ENCODE measurements at regions not wholly inside any gene's neighbourhood (a gene's known extent, or its start where the extent isn't known, plus 50 kb on each side); places are given as distances from the start of the nearest gene placed in this dataset.
"Not testable (repeated sequence)": the region's sequence is repeated elsewhere in the genome, so short reads cannot be mapped to it uniquely, and the experiment has no call there.

- no peak overlapping the region for H3K4me3 ChIP-seq (ENCODE audit: low read length in 2 of 2)
- no peak overlapping the region for H3K9ac ChIP-seq (ENCODE audit: low read length in 2 of 2)
- no peak overlapping the region for H3K27ac ChIP-seq (ENCODE audit: low read length)
- no peaks in the 10 kb centered on the region for H3K27me3 ChIP-seq (ENCODE audit: control insufficient read depth in 1 of 2, insufficient read depth in 2 of 2, low read length in 2 of 2)
- H3K36me3 ChIP-seq (ENCODE audit: control insufficient read depth in 2 of 2, insufficient read depth in 2 of 2, low read length in 2 of 2), result no peaks in the 10 kb centered on the region
- H3K9me3 ChIP-seq (ENCODE audit: control insufficient read depth in 2 of 2, low read length in 2 of 2), result no peaks in the 10 kb centered on the region
- no peaks in the 10 kb centered on the region for H3K4me1 ChIP-seq (ENCODE audit: control insufficient read depth, insufficient read depth, low read length)
Measured at GRCh38 chr13:83449668-83450395, 432.4 kb downstream of the SLITRK1 start.

DNA sequence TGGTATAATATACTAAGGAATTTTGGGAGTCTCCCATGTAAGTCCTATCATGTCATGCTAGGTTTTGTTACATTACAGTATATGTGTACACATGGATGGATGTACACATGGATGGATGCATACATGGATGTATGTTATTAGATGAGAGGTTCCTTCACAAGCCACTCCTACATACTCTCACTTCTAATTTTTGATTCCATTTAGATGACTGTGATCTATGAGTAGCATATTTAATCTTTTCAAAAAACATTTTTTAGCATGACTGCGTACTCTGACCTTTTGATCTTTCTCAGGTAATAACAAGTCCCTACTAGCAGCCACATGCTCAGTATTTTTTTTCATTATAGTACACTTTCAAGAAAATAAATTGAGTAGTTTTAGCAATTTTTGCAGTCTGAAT lies 441.8 kb downstream of the SLITRK1 start:
- no peaks in the 10 kb centered on the region for H3K9me3 ChIP-seq (ENCODE audit: control insufficient read depth in 2 of 2, low read length in 2 of 2)

DNA sequence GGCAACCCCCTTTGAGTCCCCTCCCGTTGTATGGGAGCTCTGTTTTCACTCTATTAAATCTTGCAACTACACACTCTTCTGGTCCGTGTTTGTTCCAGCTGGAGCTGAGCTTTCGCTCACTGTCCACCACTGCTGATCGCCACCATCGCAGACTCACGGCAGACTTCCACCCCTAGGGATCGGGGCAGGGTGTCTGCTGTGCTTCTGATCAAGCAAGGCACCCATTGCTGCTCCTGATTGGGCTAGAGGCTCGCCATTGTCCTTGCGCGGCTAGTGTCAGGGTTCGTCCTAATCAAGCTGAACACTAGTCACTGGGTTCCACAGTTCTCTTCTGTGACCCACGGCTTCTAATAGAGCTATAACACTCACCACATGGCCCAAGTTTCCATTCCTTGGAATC lies 442.8 kb downstream of the SLITRK1 start:
- H3K9me3 ChIP-seq (ENCODE audit: control insufficient read depth in 2 of 2, low read length in 2 of 2); H3K9ac ChIP-seq (ENCODE audit: low read length in 2 of 2); H3K27me3 ChIP-seq (ENCODE audit: control insufficient read depth in 1 of 2, insufficient read depth in 2 of 2, low read length in 2 of 2): not testable (repeated sequence)

More for the DNA sequence above, 441.8 kb downstream of the SLITRK1 start:
- Histone ChIP-seq H3K4me3 (ENCODE audit: low read length in 2 of 2) (no peak overlapping the region), H3K4me1 (ENCODE audit: control insufficient read depth, insufficient read depth, low read length) (no peaks in the 10 kb centered on the region), H3K27me3 (ENCODE audit: control insufficient read depth in 1 of 2, insufficient read depth in 2 of 2, low read length in 2 of 2) (no peaks in the 10 kb centered on the region), H3K27ac (ENCODE audit: low read length) (no peak overlapping the region), H3K9ac (ENCODE audit: low read length in 2 of 2) (no peak overlapping the region), H3K36me3 (ENCODE audit: control insufficient read depth in 2 of 2, insufficient read depth in 2 of 2, low read length in 2 of 2) (no peaks in the 10 kb centered on the region)

GRCh38 chr13:83423861-83424260 lies 458.4 kb downstream of the SLITRK1 start:
- H3K27ac ChIP-seq (ENCODE audit: low read length), result no peak overlapping the region
- H3K4me3 ChIP-seq (ENCODE audit: low read length in 2 of 2), result no peak overlapping the region
- H3K27me3 ChIP-seq (ENCODE audit: control insufficient read depth in 1 of 2, insufficient read depth in 2 of 2, low read length in 2 of 2), result no peaks in the 10 kb centered on the region
- H3K4me1 ChIP-seq (ENCODE audit: control insufficient read depth, insufficient read depth, low read length), result no peaks in the 10 kb centered on the region
- no peaks in the 10 kb centered on the region for H3K36me3 ChIP-seq (ENCODE audit: control insufficient read depth in 2 of 2, insufficient read depth in 2 of 2, low read length in 2 of 2)
- H3K9me3 ChIP-seq (ENCODE audit: control insufficient read depth in 2 of 2, low read length in 2 of 2), result no peaks in the 10 kb centered on the region
- no peak overlapping the region for H3K9ac ChIP-seq (ENCODE audit: low read length in 2 of 2)

More for the DNA sequence above, 442.8 kb downstream of the SLITRK1 start:
- not testable (repeated sequence) for H3K4me1 ChIP-seq (ENCODE audit: control insufficient read depth, insufficient read depth, low read length); H3K4me3 ChIP-seq (ENCODE audit: low read length in 2 of 2); H3K36me3 ChIP-seq (ENCODE audit: control insufficient read depth in 2 of 2, insufficient read depth in 2 of 2, low read length in 2 of 2); H3K27ac ChIP-seq (ENCODE audit: low read length)

DNA sequence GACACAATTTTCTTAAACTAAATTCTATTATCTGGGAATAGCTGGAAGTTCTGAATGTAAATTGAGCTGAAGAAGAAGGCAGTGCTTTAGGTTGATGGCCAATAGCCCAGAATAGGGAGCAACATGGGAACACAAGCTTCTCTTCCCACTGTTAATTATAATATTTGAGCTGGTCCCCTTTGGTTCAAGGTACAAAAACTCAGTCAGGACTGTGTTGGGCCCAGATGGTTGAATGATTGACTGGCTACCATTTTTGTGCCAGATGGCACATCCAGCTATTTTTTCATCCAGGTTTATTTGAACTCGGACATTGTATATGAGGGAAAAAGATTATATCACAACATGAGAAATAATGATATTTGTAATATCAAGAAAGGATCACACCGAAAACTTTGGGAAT lies 458.9 kb downstream of the SLITRK1 start:
- no peaks in the 10 kb centered on the region for H3K27me3 ChIP-seq (ENCODE audit: control insufficient read depth in 1 of 2, insufficient read depth in 2 of 2, low read length in 2 of 2)
- no peak overlapping the region for H3K27ac ChIP-seq (ENCODE audit: low read length)
- no peaks in the 10 kb centered on the region for H3K36me3 ChIP-seq (ENCODE audit: control insufficient read depth in 2 of 2, insufficient read depth in 2 of 2, low read length in 2 of 2)
- H3K4me3 ChIP-seq (ENCODE audit: low read length in 2 of 2), result no peak overlapping the region
- H3K9ac ChIP-seq (ENCODE audit: low read length in 2 of 2), result no peak overlapping the region
- no peaks in the 10 kb centered on the region for H3K4me1 ChIP-seq (ENCODE audit: control insufficient read depth, insufficient read depth, low read length)
- H3K9me3 ChIP-seq (ENCODE audit: control insufficient read depth in 2 of 2, low read length in 2 of 2), result no peaks in the 10 kb centered on the region

DNA sequence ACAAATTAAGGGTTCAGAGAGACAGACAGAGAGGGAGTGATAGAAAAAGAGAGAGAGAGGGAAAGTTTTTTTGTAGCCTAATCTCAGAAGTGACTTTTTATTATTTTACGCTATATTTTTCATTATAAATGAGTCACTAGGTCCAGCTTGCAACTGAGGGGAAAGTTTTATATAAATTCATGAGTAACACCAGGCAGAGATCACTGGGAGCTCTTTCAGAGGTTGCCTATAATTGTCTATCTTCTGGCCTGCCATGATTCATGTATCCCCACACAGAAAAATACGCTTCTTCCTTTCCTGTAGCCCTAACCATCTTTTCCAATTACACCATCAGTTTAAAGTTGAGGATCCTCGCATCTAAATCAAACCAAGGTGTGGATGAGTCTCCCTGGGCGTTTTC lies 467.9 kb downstream of the SLITRK1 start:
- no peaks in the 10 kb centered on the region for H3K4me1 ChIP-seq (ENCODE audit: control insufficient read depth, insufficient read depth, low read length)
- H3K9me3 ChIP-seq (ENCODE audit: control insufficient read depth in 2 of 2, low read length in 2 of 2), result no peaks in the 10 kb centered on the region
- no peak overlapping the region for H3K27ac ChIP-seq (ENCODE audit: low read length)
- H3K4me3 ChIP-seq (ENCODE audit: low read length in 2 of 2), result no peak overlapping the region
- no peak overlapping the region for H3K9ac ChIP-seq (ENCODE audit: low read length in 2 of 2)
- H3K27me3 ChIP-seq (ENCODE audit: control insufficient read depth in 1 of 2, insufficient read depth in 2 of 2, low read length in 2 of 2), result no peaks in the 10 kb centered on the region
- no peaks in the 10 kb centered on the region for H3K36me3 ChIP-seq (ENCODE audit: control insufficient read depth in 2 of 2, insufficient read depth in 2 of 2, low read length in 2 of 2)

DNA sequence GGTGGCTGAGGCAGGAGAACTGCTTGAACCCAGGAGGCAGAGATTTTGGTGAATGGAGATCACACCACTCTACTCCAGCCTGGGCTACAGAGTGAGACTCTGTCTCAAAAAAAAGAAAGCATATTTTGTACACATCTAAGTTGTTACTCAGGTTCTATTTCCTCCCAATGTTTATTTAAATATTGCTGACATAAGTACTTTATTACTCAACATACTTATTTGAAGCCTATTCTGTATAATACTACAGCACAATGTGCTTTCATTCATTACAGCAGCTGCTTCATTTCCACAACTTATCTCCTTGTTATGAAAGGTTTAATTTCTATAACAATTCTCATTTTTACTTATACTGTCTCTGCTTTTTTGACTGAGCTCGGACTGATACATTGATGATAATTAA lies 495.7 kb downstream of the SLITRK1 start:
- Histone ChIP-seq H3K4me3 (ENCODE audit: low read length in 2 of 2) (no peak overlapping the region), H3K9me3 (ENCODE audit: control insufficient read depth in 2 of 2, low read length in 2 of 2) (no peaks in the 10 kb centered on the region), H3K27me3 (ENCODE audit: control insufficient read depth in 1 of 2, insufficient read depth in 2 of 2, low read length in 2 of 2) (no peaks in the 10 kb centered on the region), H3K4me1 (ENCODE audit: control insufficient read depth, insufficient read depth, low read length) (no peaks in the 10 kb centered on the region), H3K36me3 (ENCODE audit: control insufficient read depth in 2 of 2, insufficient read depth in 2 of 2, low read length in 2 of 2) (no peaks in the 10 kb centered on the region), H3K9ac (ENCODE audit: low read length in 2 of 2) (no peak overlapping the region), H3K27ac (ENCODE audit: low read length) (no peak overlapping the region)

DNA sequence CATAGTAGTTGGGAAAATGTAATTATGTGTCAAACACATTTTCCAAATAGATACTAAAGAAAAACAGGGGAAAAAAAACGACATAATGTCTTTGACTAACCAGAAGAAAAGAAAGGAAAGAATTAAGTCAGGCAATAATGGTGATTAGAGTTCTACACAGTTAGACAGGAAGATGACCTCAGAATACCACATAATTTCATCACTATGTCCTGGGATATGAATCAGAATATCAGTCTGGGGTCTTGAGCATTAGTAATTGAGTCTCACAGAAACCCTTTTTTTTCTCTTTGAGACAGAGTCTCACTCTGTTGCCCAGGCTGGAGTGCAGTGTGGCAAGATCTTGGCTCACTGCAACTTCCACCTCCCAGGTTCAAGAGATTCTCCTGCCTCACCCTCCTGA lies 503.4 kb downstream of the SLITRK1 start:
- H3K27me3 ChIP-seq (ENCODE audit: control insufficient read depth in 1 of 2, insufficient read depth in 2 of 2, low read length in 2 of 2), result no peaks in the 10 kb centered on the region
- no peak overlapping the region for H3K9ac ChIP-seq (ENCODE audit: low read length in 2 of 2)

GRCh38 chr13:83377491-83377890 lies 504.8 kb downstream of the SLITRK1 start:
- Histone ChIP-seq H3K4me1 (ENCODE audit: control insufficient read depth, insufficient read depth, low read length) (no peaks in the 10 kb centered on the region), H3K4me3 (ENCODE audit: low read length in 2 of 2) (no peak overlapping the region), H3K27ac (ENCODE audit: low read length) (no peak overlapping the region), H3K9me3 (ENCODE audit: control insufficient read depth in 2 of 2, low read length in 2 of 2) (peaks cover 0 to 3% of the 10 kb centered on the region in 2 donors), H3K36me3 (ENCODE audit: control insufficient read depth in 2 of 2, insufficient read depth in 2 of 2, low read length in 2 of 2) (no peaks in the 10 kb centered on the region), H3K9ac (ENCODE audit: low read length in 2 of 2) (no peak overlapping the region), H3K27me3 (ENCODE audit: control insufficient read depth in 1 of 2, insufficient read depth in 2 of 2, low read length in 2 of 2) (no peaks in the 10 kb centered on the region)

More for the DNA sequence above, 503.4 kb downstream of the SLITRK1 start:
- Histone ChIP-seq H3K36me3 (ENCODE audit: control insufficient read depth in 2 of 2, insufficient read depth in 2 of 2, low read length in 2 of 2) (no peaks in the 10 kb centered on the region), H3K9me3 (ENCODE audit: control insufficient read depth in 2 of 2, low read length in 2 of 2) (no peaks in the 10 kb centered on the region), H3K4me1 (ENCODE audit: control insufficient read depth, insufficient read depth, low read length) (no peaks in the 10 kb centered on the region), H3K27ac (ENCODE audit: low read length) (no peak overlapping the region), H3K4me3 (ENCODE audit: low read length in 2 of 2) (no peak overlapping the region)

GRCh38 chr13:83372786-83373185 lies 509.5 kb downstream of the SLITRK1 start:
- Histone ChIP-seq H3K27me3 (ENCODE audit: control insufficient read depth in 1 of 2, insufficient read depth in 2 of 2, low read length in 2 of 2) (no peaks in the 10 kb centered on the region), H3K36me3 (ENCODE audit: control insufficient read depth in 2 of 2, insufficient read depth in 2 of 2, low read length in 2 of 2) (no peaks in the 10 kb centered on the region), H3K9ac (ENCODE audit: low read length in 2 of 2) (no peak overlapping the region), H3K9me3 (ENCODE audit: control insufficient read depth in 2 of 2, low read length in 2 of 2) (peaks cover 3 to 4% of the 10 kb centered on the region in 2 donors), H3K4me1 (ENCODE audit: control insufficient read depth, insufficient read depth, low read length) (no peaks in the 10 kb centered on the region), H3K4me3 (ENCODE audit: low read length in 2 of 2) (no peak overlapping the region), H3K27ac (ENCODE audit: low read length) (no peak overlapping the region)

- Histone ChIP-seq H3K27me3 (ENCODE audit: control insufficient read depth in 1 of 2, insufficient read depth in 2 of 2, low read length in 2 of 2) (no peaks in the 10 kb centered on the region), H3K36me3 (ENCODE audit: control insufficient read depth in 2 of 2, insufficient read depth in 2 of 2, low read length in 2 of 2) (no peaks in the 10 kb centered on the region), H3K9ac (ENCODE audit: low read length in 2 of 2) (no peak overlapping the region), H3K27ac (ENCODE audit: low read length) (no peak overlapping the region), H3K4me3 (ENCODE audit: low read length in 2 of 2) (no peak overlapping the region), H3K9me3 (ENCODE audit: control insufficient read depth in 2 of 2, low read length in 2 of 2) (no peaks in the 10 kb centered on the region), H3K4me1 (ENCODE audit: control insufficient read depth, insufficient read depth, low read length) (no peaks in the 10 kb centered on the region)
Measured at GRCh38 chr13:83365723-83366122, 516.6 kb downstream of the SLITRK1 start.

Measured in stomach smooth muscle (tissue), 2 donors.